Endothelial cell of umbilical vein (primary cell): ENCODE measurements at regions not wholly inside any gene's neighbourhood (a gene's known extent, or its start where the extent isn't known, plus 50 kb on each side); places are given as distances from the start of the nearest gene placed in this dataset.

Source experiments
- EZH2 ChIP-seq: IDR thresholded peaks from 2 replicates; pipeline ENCODE4 v1.6.1; 2012; ENCODE audit warnings: borderline replicate concordance, low read depth, mild to moderate bottlenecking, moderate library complexity, low read length, inconsistent platforms; ENCODE audit not compliant: severe bottlenecking
- POLR2AphosphoS5 ChIP-seq: IDR thresholded peaks from 2 replicates; pipeline ENCODE4 v1.6.1; 2012; ENCODE audit warnings: low read depth, mild to moderate bottlenecking, control low read depth, low read length, moderate library complexity; ENCODE audit not compliant: insufficient read depth
- TF ChIP-seq, protein P1 (sequence below), 2 donors: IDR thresholded peaks; 1 replicate in 1 of 2; 2 replicates in 1 of 2; pipeline ENCODE4 v1.5.1; 2011; ENCODE audit warnings: low read length in 2 of 2, mild to moderate bottlenecking in 2 of 2, moderate library complexity in 2 of 2, control low read depth in 1 of 2, inconsistent platforms in 1 of 2, low read depth in 1 of 2; ENCODE audit not compliant: insufficient read depth in 1 of 2; ENCODE audit errors: extremely low read depth in 1 of 2

DNA sequence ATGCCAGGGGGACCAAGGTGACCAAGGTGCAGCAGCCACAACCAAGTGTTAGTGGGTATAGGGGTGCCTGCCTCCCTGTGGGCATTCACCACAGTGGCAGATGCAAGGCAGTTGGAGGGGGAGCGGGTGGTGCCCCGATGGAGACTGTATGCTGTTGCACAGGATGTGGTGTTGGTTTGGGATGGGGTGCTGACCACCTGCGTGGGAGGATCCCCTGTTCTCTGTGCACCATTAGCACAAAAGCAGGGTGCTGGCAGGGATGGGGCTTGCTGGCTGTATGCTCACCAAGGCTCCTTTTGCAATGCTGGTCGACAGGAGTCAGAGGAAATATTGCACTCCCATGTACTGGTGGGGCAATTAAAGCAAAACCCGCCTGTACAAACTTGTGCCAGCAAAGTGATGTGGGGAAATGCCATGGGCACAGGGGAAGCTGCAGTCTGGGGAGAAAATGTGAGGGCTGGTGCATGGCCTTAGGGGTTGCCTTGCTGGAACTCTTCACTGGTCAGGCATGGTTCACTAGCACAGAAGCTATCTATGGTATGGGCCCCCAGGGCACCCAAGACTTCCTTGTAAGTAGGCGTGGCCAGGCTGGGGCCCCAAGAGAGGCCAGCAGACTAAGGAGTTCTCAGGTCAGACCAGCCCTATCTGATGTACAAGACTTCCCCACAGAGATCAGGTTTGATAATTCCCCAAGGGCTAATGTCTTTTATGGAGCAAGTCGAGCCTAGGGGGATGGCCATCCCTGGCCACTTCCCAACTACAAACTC lies 51.9 kb upstream of the GNAT3 start:
- TF ChIP-seq, protein P1, sequence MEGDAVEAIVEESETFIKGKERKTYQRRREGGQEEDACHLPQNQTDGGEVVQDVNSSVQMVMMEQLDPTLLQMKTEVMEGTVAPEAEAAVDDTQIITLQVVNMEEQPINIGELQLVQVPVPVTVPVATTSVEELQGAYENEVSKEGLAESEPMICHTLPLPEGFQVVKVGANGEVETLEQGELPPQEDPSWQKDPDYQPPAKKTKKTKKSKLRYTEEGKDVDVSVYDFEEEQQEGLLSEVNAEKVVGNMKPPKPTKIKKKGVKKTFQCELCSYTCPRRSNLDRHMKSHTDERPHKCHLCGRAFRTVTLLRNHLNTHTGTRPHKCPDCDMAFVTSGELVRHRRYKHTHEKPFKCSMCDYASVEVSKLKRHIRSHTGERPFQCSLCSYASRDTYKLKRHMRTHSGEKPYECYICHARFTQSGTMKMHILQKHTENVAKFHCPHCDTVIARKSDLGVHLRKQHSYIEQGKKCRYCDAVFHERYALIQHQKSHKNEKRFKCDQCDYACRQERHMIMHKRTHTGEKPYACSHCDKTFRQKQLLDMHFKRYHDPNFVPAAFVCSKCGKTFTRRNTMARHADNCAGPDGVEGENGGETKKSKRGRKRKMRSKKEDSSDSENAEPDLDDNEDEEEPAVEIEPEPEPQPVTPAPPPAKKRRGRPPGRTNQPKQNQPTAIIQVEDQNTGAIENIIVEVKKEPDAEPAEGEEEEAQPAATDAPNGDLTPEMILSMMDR (IDR thresholded peaks at IDR 0.05; ENCODE audit: extremely low read depth in 1 of 2, insufficient read depth in 1 of 2, low read depth in 1 of 2, low read length in 2 of 2) = no peak
- TF ChIP-seq POLR2AphosphoS5 = no peak
- no peak for TF ChIP-seq EZH2
